ENCODE measurements at regions not wholly inside any gene's neighbourhood (a gene's known extent, or its start where the extent isn't known, plus 50 kb on each side); places are given as distances from the start of the nearest gene placed in this dataset.

DNA sequence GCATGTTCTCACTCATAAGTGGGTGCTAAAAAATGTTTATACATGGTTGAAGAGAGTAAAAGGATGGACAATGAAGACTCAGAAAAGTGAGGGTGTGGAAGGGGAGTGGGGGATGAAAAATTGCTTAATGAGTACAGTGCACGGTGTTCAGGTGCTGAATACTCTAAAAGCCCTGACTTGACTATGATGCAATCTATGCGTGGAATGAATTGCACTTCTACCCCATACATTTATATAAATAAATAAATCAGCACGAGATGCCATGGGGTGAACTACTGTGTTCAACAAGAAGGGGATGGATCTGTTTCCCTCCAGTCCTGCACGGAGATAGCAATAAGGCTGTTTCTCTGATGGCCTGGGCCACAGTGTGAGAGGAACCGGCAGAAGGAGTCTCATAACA lies 254.3 kb upstream of the LYZL1 start (continued):
- TF ChIP-seq TCF3 (IDR thresholded peaks at IDR 0.05; ENCODE audit: borderline replicate concordance, insufficient read depth, low read depth, low read length) (no peak), JUND (IDR thresholded peaks at IDR 0.05; ENCODE audit: low read depth, low read length) (no peak), POU2F2 (IDR thresholded peaks at IDR 0.05; ENCODE audit: borderline replicate concordance, low read depth, low read length) (no peak), E2F8 (IDR thresholded peaks at IDR 0.05; ENCODE audit: low read depth, partially characterized antibody) (no peak)
- TF ChIP-seq, protein P1, sequence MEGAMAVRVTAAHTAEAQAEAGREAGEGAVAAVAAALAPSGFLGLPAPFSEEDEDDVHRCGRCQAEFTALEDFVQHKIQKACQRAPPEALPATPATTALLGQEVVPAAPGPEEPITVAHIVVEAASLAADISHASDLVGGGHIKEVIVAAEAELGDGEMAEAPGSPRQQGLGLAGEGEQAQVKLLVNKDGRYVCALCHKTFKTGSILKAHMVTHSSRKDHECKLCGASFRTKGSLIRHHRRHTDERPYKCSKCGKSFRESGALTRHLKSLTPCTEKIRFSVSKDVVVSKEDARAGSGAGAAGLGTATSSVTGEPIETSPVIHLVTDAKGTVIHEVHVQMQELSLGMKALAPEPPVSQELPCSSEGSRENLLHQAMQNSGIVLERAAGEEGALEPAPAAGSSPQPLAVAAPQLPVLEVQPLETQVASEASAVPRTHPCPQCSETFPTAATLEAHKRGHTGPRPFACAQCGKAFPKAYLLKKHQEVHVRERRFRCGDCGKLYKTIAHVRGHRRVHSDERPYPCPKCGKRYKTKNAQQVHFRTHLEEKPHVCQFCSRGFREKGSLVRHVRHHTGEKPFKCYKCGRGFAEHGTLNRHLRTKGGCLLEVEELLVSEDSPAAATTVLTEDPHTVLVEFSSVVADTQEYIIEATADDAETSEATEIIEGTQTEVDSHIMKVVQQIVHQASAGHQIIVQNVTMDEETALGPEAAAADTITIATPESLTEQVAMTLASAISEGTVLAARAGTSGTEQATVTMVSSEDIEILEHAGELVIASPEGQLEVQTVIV (IDR thresholded peaks at IDR 0.05; ENCODE audit: borderline replicate concordance, partially characterized antibody) = no peak

GRCh38 chr10:29035721-29036120 lies 253.1 kb upstream of the LYZL1 start:
- H3K9ac ChIP-seq (ENCODE audit: control insufficient read depth, insufficient read depth, low read length) = no peak overlapping the region
- no peaks in the 10 kb centered on the region for H3K9me3 ChIP-seq (replicated peaks; ENCODE audit: control insufficient read depth, insufficient read depth, low read length)
- H2AFZ ChIP-seq (ENCODE audit: control insufficient read depth, low read depth, low read length) = no peak overlapping the region
- H3K36me3 ChIP-seq (ENCODE audit: control insufficient read depth in 2 of 2, insufficient read depth in 2 of 2, low read length in 1 of 2) = no peaks in the 10 kb centered on the region
- BruUV-seq (replicated peaks) = no TSS peak
- H3K4me1 ChIP-seq (ENCODE audit: control insufficient read depth, insufficient read depth, low read length) = peaks cover 3% of the 10 kb centered on the region; the same call in 1 of the 2 replicates
- no peaks in the 10 kb centered on the region for H3K27me3 ChIP-seq (replicated peaks in 1 of 2; ENCODE audit: control insufficient read depth in 2 of 2, insufficient read depth in 2 of 2, low read length in 1 of 2)
- DNase-seq (ENCODE audit: low read depth, low spot score) (no peak), ATAC-seq (no peak), FAIRE-seq (no peak)
- WGBS (ENCODE audit: insufficient coverage, insufficient replicate concordance, low lambda C conversion rate, missing lambda C conversion rate) = 17% methylated on average over 2 of the region's 2 CpGs
- no peak overlapping the region for H3K27ac ChIP-seq (ENCODE audit: control insufficient read depth, insufficient read depth)
- no peaks in the 10 kb centered on the region for H3K79me2 ChIP-seq (ENCODE audit: control insufficient read depth, insufficient read depth, low read length)
- in situ Hi-C loops (cut with MboI) (no loop called here), intact Hi-C loops (cut with micrococcal nuclease; ENCODE audit: unreplicated experiment) (no loop called here)
- POLR2A ChIA-PET = no interaction called here
- no peak overlapping the region for H3K4me3 ChIP-seq
- no peak overlapping the region for H3K4me2 ChIP-seq (ENCODE audit: control insufficient read depth, insufficient read depth)
- SMC1A ChIA-PET (ENCODE audit: uncharacterized antibody, unreplicated experiment) = no interaction called here
- CTCF ChIA-PET = no interaction called here
- RAD21 ChIA-PET (ENCODE audit: unreplicated experiment) = no interaction called here
- no peaks in the 10 kb centered on the region for H4K20me1 ChIP-seq (ENCODE audit: control insufficient read depth, insufficient read depth)
- TF ChIP-seq SMAD5 (IDR thresholded peaks at IDR 0.05; ENCODE audit: low read depth) = no peak
- no peak for TF ChIP-seq CEBPZ (IDR thresholded peaks at IDR 0.05; ENCODE audit: low read depth, low read length)
- TF ChIP-seq, protein P2, sequence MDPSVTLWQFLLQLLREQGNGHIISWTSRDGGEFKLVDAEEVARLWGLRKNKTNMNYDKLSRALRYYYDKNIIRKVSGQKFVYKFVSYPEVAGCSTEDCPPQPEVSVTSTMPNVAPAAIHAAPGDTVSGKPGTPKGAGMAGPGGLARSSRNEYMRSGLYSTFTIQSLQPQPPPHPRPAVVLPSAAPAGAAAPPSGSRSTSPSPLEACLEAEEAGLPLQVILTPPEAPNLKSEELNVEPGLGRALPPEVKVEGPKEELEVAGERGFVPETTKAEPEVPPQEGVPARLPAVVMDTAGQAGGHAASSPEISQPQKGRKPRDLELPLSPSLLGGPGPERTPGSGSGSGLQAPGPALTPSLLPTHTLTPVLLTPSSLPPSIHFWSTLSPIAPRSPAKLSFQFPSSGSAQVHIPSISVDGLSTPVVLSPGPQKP (IDR thresholded peaks at IDR 0.05; ENCODE audit: low read depth, low read length) = no peak
- no peak for TF ChIP-seq ESRRA (IDR thresholded peaks at IDR 0.05; ENCODE audit: low read length)
- no peak for TF ChIP-seq SUPT20H (IDR thresholded peaks at IDR 0.05; ENCODE audit: borderline replicate concordance, control insufficient read depth, low read depth, low read length)
- no peak for TF ChIP-seq CBFB (IDR thresholded peaks at IDR 0.05; ENCODE audit: low read depth)
- TF ChIP-seq MTA2 (IDR thresholded peaks at IDR 0.05; ENCODE audit: low read depth) = no peak
- TF ChIP-seq MAX (IDR thresholded peaks at IDR 0.05; ENCODE audit: low read depth, low read length) = no peak

Data from GM12878 (cell line).